ENCODE measurements at regions not wholly inside any gene's neighbourhood (a gene's known extent, or its start where the extent isn't known, plus 50 kb on each side); places are given as distances from the start of the nearest gene placed in this dataset.

DNA sequence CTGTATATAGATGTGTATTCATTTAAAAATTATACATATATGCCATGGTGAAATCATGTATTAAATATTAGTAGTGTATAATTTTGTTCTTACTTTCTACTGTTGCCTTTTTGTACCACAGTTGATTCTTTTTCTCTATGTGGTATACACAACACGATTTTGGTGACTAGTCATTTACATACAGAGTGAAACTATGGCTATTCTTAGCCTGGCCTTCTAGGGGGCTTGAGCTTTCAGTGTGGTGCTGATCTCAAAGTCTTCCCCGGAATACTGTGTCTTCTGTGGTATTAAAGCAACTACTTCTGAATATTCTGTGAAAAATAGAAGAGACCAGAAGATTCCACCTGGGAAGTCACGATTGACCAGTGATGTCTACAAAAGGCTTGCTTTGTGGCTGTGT, 301.9 kb downstream of the UTRN start:
- DNase-seq (ENCODE audit: extremely low spot score) = no peak
- no peaks in the 10 kb centered on the region for H3K36me3 ChIP-seq (ENCODE audit: insufficient read depth)
- 80% methylated on average over 3 of the region's 3 CpGs for WGBS
- no peak overlapping the region for H3K4me3 ChIP-seq (ENCODE audit: low read depth, low read length)
- H3K27ac ChIP-seq (ENCODE audit: low read depth) = no peak overlapping the region
- H3K4me1 ChIP-seq (ENCODE audit: insufficient read depth) = no peaks in the 10 kb centered on the region

DNA sequence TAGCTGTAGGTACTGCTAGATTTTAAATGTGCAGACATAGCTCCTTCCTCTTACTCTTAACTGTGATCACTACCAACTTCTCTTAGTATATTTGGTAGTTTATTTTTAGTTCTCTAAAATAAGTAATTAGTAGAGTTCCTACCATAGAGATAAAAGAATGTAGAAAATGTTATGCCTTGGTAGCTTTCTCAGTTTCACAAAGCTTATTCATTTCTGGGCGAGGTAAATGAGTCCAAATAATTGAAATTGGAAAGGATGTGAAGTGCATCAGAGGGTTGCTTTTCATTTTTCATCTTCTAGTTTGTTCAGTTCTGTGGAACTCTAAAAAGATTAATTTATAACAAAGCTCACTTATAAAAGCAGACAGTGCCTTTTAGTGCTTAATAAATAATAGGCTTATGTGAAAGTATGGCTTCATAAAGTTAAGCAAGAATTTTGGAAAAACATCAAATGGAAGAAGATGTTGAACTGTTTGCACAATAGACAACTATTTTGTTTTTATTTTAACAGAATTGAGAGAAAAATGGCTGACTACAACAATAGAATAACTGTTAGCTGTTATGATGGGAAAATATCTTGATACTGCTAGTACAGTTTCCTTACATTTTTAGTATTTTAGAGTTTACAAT, 303.7 kb downstream of the UTRN start:
- no peak for DNase-seq (ENCODE audit: extremely low spot score)
- 88% methylated on average over 1 of the region's 1 CpG for WGBS
- Histone ChIP-seq H3K4me3 (ENCODE audit: low read depth, low read length) (no peak overlapping the region), H3K27ac (ENCODE audit: low read depth) (no peak overlapping the region), H3K36me3 (ENCODE audit: insufficient read depth) (peaks cover 1% of the 10 kb centered on the region), H3K4me1 (ENCODE audit: insufficient read depth) (no peaks in the 10 kb centered on the region)

DNA sequence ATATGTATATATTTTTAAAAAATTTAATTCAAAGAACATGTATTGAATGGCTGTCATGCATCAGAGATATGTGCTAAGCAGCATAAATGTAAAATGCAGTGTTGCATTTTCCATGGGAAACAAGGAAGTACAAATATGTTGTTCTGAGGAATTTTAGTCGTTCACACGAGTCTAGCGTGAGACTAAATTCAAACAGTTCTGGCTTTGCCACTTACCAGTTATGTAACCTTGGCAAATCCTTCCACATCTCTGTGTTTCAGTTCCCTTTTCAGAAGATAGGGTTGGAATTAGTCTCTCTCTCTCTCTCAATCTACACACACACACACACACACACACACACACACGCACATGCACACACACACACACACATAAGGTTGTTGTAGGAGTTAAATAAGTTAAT, 305.4 kb downstream of the UTRN start:
- 80% methylated on average over 4 of the region's 4 CpGs for WGBS

DNA sequence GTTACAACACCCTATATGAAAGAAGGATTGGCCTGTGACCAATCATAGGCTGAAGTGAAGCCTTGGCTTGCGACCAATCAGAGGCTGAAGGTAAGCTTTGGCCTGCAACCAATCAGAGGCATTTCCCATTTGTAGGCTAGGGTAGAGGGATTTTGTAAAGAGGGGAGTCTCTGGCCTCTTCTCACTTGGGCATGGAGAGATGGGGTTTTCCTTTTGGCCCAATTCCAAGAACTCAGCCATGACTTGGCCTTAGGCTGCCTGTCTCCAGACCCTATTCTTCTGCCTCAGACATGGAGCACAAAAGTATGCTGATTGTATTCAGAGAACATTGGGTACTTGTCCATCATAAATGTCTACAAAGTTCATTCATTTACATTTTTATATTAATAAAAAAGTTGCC, 308.3 kb downstream of the UTRN start:
- no peaks in the 10 kb centered on the region for H3K4me1 ChIP-seq (ENCODE audit: insufficient read depth)
- no peak for DNase-seq (ENCODE audit: extremely low spot score)
- peaks cover 1% of the 10 kb centered on the region for H3K36me3 ChIP-seq (ENCODE audit: insufficient read depth)
- 98% methylated on average over 1 of the region's 1 CpG for WGBS
- H3K4me3 ChIP-seq (ENCODE audit: low read depth, low read length) = no peak overlapping the region
- no peak overlapping the region for H3K27ac ChIP-seq (ENCODE audit: low read depth)

More for the DNA sequence above, 305.4 kb downstream of the UTRN start:
- H3K4me3 ChIP-seq (ENCODE audit: low read depth, low read length) = no peak overlapping the region
- DNase-seq (ENCODE audit: extremely low spot score) = no peak
- no peak overlapping the region for H3K27ac ChIP-seq (ENCODE audit: low read depth)
- no peaks in the 10 kb centered on the region for H3K4me1 ChIP-seq (ENCODE audit: insufficient read depth)
- H3K36me3 ChIP-seq (ENCODE audit: insufficient read depth) = peaks cover 1% of the 10 kb centered on the region

DNA sequence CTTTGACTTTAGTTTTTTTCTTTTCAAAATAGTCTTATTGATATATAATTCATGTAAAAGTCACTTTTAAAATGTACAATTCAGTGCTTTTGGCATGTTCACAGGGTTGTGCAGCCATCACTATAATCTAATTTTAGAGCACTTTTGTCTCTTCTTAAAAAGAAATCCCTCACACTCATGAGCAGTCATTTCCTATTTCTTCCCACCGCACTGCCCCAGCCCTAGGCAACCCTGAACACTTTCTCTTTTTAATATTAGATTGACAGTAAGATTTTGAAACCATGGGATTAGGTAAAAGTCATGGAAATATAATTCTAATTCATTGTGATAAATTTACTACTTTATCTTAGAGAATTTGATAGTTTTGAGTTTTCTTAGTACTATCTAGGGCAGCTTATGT, 309.4 kb downstream of the UTRN start:
- no peak for DNase-seq (ENCODE audit: extremely low spot score)
- Histone ChIP-seq H3K36me3 (ENCODE audit: insufficient read depth) (peaks cover 1% of the 10 kb centered on the region), H3K27ac (ENCODE audit: low read depth) (no peak overlapping the region), H3K4me1 (ENCODE audit: insufficient read depth) (no peaks in the 10 kb centered on the region), H3K4me3 (ENCODE audit: low read depth, low read length) (no peak overlapping the region)
- 82% methylated on average over 1 of the region's 1 CpG for WGBS

DNA sequence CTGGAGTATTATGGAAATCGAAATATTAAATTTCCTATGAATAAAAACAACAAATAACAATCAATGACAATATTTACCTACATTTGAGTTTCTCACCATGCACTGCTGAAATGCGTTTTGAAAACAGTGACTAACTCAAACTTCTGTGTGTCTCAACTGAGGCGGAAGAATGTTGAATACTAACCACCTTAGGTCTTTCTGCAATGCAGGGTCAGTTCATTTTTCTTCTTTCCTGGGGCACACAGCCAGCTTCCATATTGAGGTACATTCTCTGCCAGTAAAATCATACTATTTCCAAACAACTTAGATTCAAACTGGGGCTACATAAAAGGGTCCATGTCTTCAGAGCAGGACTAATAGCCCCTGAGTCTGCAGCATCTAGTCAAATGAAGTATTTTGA, 310.1 kb downstream of the UTRN start:
- no peak for DNase-seq (ENCODE audit: extremely low spot score)
- WGBS = 96% methylated on average over 3 of the region's 3 CpGs
- peaks cover 1% of the 10 kb centered on the region for H3K36me3 ChIP-seq (ENCODE audit: insufficient read depth)
- no peak overlapping the region for H3K4me3 ChIP-seq (ENCODE audit: low read depth, low read length)
- H3K27ac ChIP-seq (ENCODE audit: low read depth) = no peak overlapping the region
- H3K4me1 ChIP-seq (ENCODE audit: insufficient read depth) = no peaks in the 10 kb centered on the region

DNA sequence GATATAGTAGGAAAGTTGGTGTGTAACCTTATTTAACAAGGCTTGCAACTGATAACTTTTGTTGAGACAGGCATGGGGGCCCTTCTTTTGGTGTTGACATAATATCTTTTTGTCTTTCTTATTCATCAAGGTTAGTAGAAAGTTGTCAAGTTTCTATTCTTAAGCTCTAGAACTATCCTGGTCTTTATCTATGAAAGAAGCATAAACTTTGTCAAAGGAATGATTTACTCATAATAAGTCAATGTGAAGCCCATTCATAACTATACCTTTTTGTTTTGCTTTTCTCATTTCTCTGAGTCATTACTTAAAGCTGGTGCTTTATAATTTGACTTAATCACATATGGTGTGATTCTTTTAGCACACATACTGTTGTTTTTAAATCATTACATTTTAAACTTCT, 312.4 kb downstream of the UTRN start:
- Histone ChIP-seq H3K36me3 (ENCODE audit: insufficient read depth) (peaks cover under 1% of the 10 kb centered on the region), H3K4me1 (ENCODE audit: insufficient read depth) (no peaks in the 10 kb centered on the region), H3K4me3 (ENCODE audit: low read depth, low read length) (no peak overlapping the region), H3K27ac (ENCODE audit: low read depth) (no peak overlapping the region)
- DNase-seq (ENCODE audit: extremely low spot score) = no peak

DNA sequence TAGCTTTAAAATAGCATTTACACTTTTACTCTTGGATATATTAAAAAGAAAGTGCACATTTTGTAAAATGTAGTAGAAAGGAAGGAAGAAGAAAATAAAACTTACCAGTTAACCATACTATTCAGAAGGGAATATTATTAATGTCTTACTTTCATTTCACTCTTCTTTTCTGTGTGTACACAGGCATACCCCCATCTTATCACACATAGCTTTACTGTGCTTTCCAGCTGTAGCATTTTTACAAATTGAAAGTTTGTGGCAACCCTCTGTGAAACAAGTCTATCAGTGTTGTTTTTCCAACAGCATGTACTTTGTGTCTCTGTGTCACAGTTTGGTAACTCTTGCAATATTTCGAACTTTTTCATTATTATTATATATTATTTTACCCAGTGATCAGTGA, 314.5 kb downstream of the UTRN start:
- no peak overlapping the region for H3K4me3 ChIP-seq (ENCODE audit: low read depth, low read length)
- WGBS = 97% methylated on average over 1 of the region's 1 CpG
- DNase-seq (ENCODE audit: extremely low spot score) = no peak
- no peaks in the 10 kb centered on the region for H3K36me3 ChIP-seq (ENCODE audit: insufficient read depth)
- H3K4me1 ChIP-seq (ENCODE audit: insufficient read depth) = no peaks in the 10 kb centered on the region
- no peak overlapping the region for H3K27ac ChIP-seq (ENCODE audit: low read depth)

DNA sequence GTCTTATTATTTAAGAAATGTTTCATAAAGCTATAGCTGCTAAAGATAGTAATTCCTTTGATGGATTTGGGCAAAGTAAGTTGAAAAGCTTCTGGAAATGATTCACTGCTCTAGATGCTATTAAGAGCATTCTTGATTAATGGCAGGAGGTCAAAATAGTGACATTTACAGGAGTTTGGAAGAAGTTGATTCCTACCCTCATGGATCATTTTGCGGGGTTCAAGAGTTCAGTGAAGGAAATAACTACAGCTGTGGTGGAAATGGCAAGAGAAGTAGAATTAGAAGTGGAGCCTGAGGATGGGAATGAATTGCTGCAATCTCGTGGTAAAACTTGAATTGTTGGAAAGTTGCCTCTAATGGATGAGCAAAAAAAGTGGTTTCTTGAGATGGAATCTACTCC, 316.1 kb downstream of the UTRN start:
- DNase-seq (ENCODE audit: extremely low spot score) = no peak
- Histone ChIP-seq H3K4me3 (ENCODE audit: low read depth, low read length) (no peak overlapping the region), H3K4me1 (ENCODE audit: insufficient read depth) (no peaks in the 10 kb centered on the region), H3K27ac (ENCODE audit: low read depth) (no peak overlapping the region), H3K36me3 (ENCODE audit: insufficient read depth) (no peaks in the 10 kb centered on the region)
- 89% methylated on average over 2 of the region's 2 CpGs for WGBS

DNA sequence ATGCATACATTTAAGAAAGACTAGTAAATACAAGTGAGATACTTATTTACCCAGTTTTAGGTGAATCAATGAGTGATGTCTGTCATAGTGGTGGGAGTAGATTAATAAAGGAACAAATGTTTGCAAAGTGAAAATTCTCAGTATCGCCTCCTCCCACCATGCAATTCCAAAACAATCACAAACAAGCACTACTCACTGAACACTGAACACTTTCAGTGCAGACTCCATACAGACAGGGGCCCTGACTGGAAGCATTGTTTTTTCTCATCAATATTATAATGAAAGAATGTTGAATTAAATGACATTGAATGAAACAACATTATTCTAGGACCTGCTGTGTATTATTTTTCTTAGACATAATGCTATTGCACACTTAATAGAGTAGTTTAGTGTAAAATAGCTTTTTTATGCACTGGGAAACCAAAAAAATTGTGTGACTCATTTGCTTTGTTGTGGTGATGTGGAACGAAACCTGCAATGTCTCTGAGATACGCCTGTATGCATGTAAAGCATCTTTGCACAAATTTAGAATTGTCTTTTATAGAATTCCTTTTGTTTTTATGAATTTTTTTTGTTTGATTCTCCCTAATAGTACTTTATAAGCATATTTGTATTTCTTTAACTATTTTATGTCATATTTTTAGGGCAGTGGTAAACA, 317.5 kb downstream of the UTRN start:
- H3K4me1 ChIP-seq (ENCODE audit: insufficient read depth) = no peaks in the 10 kb centered on the region
- WGBS = 94% methylated on average over 3 of the region's 3 CpGs
- no peak overlapping the region for H3K27ac ChIP-seq (ENCODE audit: low read depth)
- no peaks in the 10 kb centered on the region for H3K36me3 ChIP-seq (ENCODE audit: insufficient read depth)
- DNase-seq (ENCODE audit: extremely low spot score) = no peak
- H3K4me3 ChIP-seq (ENCODE audit: low read depth, low read length) = no peak overlapping the region

DNA sequence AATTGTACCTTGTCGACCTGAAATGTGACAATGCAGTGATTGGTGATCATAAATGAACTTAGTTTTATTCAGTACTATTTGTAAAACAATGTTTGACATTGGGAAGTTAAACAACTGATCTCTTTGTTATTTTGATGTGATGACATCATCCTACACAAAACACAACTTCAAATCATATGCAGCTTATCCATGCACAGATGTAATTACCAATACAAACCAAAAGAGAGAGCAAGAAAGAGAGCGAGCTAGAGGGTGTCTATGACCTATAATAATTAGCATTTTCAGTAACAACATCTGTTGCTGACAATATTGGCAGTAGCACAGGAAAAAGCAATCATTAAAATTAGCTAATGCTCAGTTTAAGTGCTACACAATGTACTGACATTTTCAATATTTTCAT, 320.9 kb downstream of the UTRN start:
- Histone ChIP-seq H3K36me3 (ENCODE audit: insufficient read depth) (no peaks in the 10 kb centered on the region), H3K27ac (ENCODE audit: low read depth) (no peak overlapping the region), H3K4me1 (ENCODE audit: insufficient read depth) (no peaks in the 10 kb centered on the region), H3K4me3 (ENCODE audit: low read depth, low read length) (no peak overlapping the region)
- WGBS = 82% methylated on average over 2 of the region's 2 CpGs
- DNase-seq (ENCODE audit: extremely low spot score) = no peak

DNA sequence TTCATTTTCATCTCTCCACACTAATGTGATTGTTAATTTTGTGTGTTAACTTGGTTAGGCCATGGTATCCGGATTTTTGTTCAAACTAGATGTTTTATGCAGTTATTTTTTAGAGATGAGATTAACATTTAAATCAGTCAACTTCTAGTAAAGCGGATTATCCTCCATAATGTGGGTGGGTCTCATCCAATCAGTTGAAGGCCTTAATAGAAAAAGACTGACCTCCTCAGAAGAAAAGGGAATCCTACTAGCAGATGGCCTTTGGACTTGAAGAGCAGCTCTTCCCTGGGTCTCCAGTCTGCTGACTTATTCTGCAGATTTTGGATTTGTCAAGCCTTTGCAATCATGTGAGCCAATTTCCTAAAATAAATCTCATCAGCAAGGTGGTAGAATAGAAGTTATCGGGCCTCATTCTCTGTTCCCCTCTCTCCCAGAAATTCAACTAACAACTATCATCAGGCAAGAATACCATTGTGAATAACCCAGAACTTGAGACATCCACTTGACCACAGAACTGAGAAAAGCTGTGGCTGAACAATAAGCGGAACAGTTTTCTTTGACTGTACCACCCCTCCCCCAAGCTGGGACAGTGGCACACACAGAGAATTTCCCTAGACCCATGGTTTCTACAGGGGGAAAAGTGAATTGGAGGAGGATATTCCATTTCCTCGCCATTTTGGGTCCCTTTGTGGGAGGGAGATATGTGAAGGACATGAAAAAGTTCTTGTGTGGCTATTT, 323.0 kb downstream of the UTRN start:
- Histone ChIP-seq H3K4me3 (ENCODE audit: low read depth, low read length) (no peak overlapping the region), H3K4me1 (ENCODE audit: insufficient read depth) (no peaks in the 10 kb centered on the region), H3K36me3 (ENCODE audit: insufficient read depth) (no peaks in the 10 kb centered on the region), H3K27ac (ENCODE audit: low read depth) (no peak overlapping the region)
- no peak for DNase-seq (ENCODE audit: extremely low spot score)
- WGBS = 85% methylated on average over 5 of the region's 5 CpGs

DNA sequence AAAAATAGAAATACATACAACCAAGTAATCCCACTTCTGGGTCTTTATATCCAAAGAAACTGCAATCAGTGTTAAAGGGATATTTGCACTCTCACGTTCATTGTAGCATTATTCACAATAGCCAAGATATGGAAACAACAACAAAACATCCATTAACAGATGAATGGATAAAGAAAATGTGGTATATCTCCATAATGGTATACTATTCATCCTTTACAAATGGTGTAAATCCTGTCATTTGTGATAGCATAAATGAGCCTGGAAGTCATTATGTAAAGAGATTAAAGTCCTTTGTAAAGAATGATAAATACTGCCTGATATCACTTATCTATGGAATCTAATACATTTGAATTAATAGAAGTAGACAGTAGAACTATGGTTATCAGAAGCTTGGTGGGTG, 327.7 kb downstream of the UTRN start:
- DNase-seq (ENCODE audit: extremely low spot score) = no peak
- Histone ChIP-seq H3K27ac (ENCODE audit: low read depth) (no peak overlapping the region), H3K36me3 (ENCODE audit: insufficient read depth) (peaks cover 2% of the 10 kb centered on the region), H3K4me3 (ENCODE audit: low read depth, low read length) (no peak overlapping the region), H3K4me1 (ENCODE audit: insufficient read depth) (no peaks in the 10 kb centered on the region)
- WGBS = 79% methylated on average over 1 of the region's 1 CpG

DNA sequence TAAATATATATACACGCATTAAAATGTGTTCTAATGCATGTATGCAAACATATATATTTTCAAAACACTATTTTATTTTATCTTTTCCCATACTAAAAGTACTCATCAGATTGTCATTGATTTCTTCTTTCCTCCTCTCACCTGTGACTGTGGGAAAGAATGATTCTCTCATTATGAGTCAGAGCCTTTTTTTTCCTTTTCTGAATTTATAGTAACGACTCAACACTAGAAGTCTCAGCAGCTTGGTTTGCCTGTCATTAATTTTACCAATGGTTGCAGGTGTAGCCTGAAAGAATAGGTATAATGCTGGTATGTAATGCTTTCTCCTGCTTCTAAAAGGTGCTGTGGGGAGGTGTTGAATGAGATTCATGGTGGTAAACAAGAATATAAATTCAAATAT, 328.7 kb downstream of the UTRN start:
- Histone ChIP-seq H3K4me1 (ENCODE audit: insufficient read depth) (no peaks in the 10 kb centered on the region), H3K4me3 (ENCODE audit: low read depth, low read length) (no peak overlapping the region), H3K27ac (ENCODE audit: low read depth) (no peak overlapping the region), H3K36me3 (ENCODE audit: insufficient read depth) (peaks cover 2% of the 10 kb centered on the region)
- WGBS = 82% methylated on average over 2 of the region's 2 CpGs
- no peak for DNase-seq (ENCODE audit: extremely low spot score)
